Aorta (tissue), 5 donors: ENCODE measurements at regions not wholly inside any gene's neighbourhood (a gene's known extent, or its start where the extent isn't known, plus 50 kb on each side); places are given as distances from the start of the nearest gene placed in this dataset.

Source experiments
- ATAC-seq: fragments of 200-7000 bp; cut with Tn5 transposase; one replicate; pipeline ENCODE4 v1.9.1; 2022; ENCODE audit warnings: moderate library complexity; ENCODE audit not compliant: low FRiP score
- DNase-seq, 2 donors: peaks; one replicate each; pipeline ENCODE4 v3.0.0-alpha.2; 2020
- H3K27ac ChIP-seq, 2 donors: one replicate each; pipeline ENCODE4 v1.5.1; 2013; ENCODE audit warnings: low read length in 2 of 2, mild to moderate bottlenecking in 2 of 2, moderate library complexity in 2 of 2, control low read depth in 1 of 2, inconsistent platforms in 1 of 2, low read depth in 1 of 2
- H3K27me3 ChIP-seq, 2 donors: one replicate each; pipeline ENCODE4 v1.6.1; 2013; ENCODE audit warnings: control low read depth in 1 of 2, low read length in 1 of 2, mild to moderate bottlenecking in 1 of 2, moderate library complexity in 1 of 2; ENCODE audit not compliant: insufficient read depth in 2 of 2, control insufficient read depth in 1 of 2
- H3K36me3 ChIP-seq, 2 donors: one replicate each; pipeline ENCODE4 v1.6.1; 2013; ENCODE audit warnings: control low read depth in 1 of 2, low read length in 1 of 2, mild to moderate bottlenecking in 1 of 2; ENCODE audit not compliant: insufficient read depth in 2 of 2, control insufficient read depth in 1 of 2
- H3K4me1 ChIP-seq, 2 donors: one replicate each; pipeline ENCODE4 v1.6.1; 2013; ENCODE audit warnings: low read length in 2 of 2, control low read depth in 1 of 2, mild to moderate bottlenecking in 1 of 2, moderate library complexity in 1 of 2; ENCODE audit not compliant: insufficient read depth in 2 of 2, control insufficient read depth in 1 of 2
- H3K4me3 ChIP-seq, 2 donors: one replicate each; pipeline ENCODE4 v1.5.1; 2013; ENCODE audit warnings: low read length in 2 of 2, control low read depth in 1 of 2, mild to moderate bottlenecking in 1 of 2
- H3K9me3 ChIP-seq: one replicate; pipeline ENCODE4 v1.6.1; 2013; ENCODE audit warnings: mild to moderate bottlenecking, low read length; ENCODE audit not compliant: control insufficient read depth
- WGBS, 2 donors: extraction: QIAGEN DNeasy Blood & Tissue Kit; methylation state at CpG; one replicate each; pipeline ENCODE4 v1.1.7; 2013; 5-methylcytosine and 5-hydroxymethylcytosine counted together
- intact Hi-C, 2 donors: fragments of 100-400 bp; cut with DNase I; formaldehyde crosslinking; loops; one replicate each; pipeline versions ENCODE4 v1.14.2 to v1.15.0; 2022
- donor health status: healthy with polysubstance abuse.
- donor health status: Bipolar disorder and iron deficiency.
- donor health status: DM: no; HTN: no; CAD: no.
- donor health status: DM: no; HTN: no; CAD: no.
- donor health status: DM: yes; HTN: yes; CAD: no.

DNA sequence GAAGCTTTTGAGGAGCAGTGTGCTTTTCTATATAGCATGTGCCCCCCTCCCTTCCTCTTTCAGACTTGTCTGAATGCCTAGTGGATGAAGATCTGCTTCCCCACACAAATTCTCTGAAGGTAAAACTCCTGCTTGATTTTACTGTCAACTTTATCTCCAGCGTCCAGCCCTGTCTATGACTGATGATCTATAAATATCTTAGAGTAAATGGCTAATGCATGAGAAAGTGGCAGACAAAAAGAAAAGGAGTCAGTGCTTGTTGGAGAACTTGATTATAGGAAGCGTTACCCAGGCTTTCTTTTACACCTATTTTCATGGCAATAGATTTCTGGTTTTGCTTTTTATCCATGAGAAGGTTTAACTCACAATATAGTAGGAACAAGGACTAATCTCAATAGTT lies 168.3 kb upstream of the HS3ST1 start:
- intact Hi-C loops, result no loop called here
- Histone ChIP-seq H3K9me3 (no peaks in the 10 kb centered on the region), H3K36me3 (no peaks in the 10 kb centered on the region), H3K4me1 (peaks cover 0 to 4% of the 10 kb centered on the region in 2 donors), H3K27ac (no peak overlapping the region), H3K27me3 (no peaks in the 10 kb centered on the region), H3K4me3 (no peak overlapping the region)
- no peak for ATAC-seq
- WGBS, 2 donors, result 36 to 40% methylated on average over 2 of the region's 2 CpGs
- no peak for DNase-seq

- Histone ChIP-seq H3K27me3 (no peaks in the 10 kb centered on the region), H3K4me1 (peaks cover 0 to 8% of the 10 kb centered on the region in 2 donors), H3K9me3 (no peaks in the 10 kb centered on the region), H3K27ac (no peak overlapping the region), H3K4me3 (no peak overlapping the region), H3K36me3 (no peaks in the 10 kb centered on the region)
- no peak for ATAC-seq
- 21% methylated on average over 7 of the region's 7 CpGs for WGBS, 2 donors
- no peak for DNase-seq
- intact Hi-C loops, result no loop called here
Measured at GRCh38 chr4:11593576-11594116, 165.0 kb upstream of the HS3ST1 start.

GRCh38 chr4:11592276-11592675 lies 163.6 kb upstream of the HS3ST1 start:
- ATAC-seq (no peak), DNase-seq (no peak)
- Histone ChIP-seq H3K4me1 (peaks cover 0 to 8% of the 10 kb centered on the region in 2 donors), H3K27ac (no peak overlapping the region), H3K36me3 (no peaks in the 10 kb centered on the region), H3K9me3 (no peaks in the 10 kb centered on the region), H3K4me3 (no peak overlapping the region), H3K27me3 (no peaks in the 10 kb centered on the region)
- intact Hi-C loops, result no loop called here
- 95 to 96% methylated on average over 4 of the region's 4 CpGs for WGBS, 2 donors

DNA sequence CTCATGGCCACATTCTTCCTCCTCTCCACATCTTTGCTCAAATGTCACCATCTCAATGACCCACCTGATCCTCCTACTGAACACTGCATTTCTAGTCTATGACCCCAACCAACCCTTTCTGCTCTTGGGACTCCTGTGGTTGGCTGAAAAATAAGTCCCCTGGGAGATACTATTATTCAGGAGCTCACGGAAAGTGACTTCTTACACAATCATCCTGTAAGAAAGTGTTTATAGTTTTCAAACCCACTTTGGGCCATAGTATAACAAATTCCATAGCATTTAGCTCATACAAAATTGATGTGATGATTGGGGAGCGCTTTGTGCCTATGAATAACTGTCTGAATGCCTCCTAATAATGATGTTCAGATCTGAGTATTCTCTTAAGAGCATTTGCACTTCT lies 161.4 kb upstream of the HS3ST1 start:
- WGBS, 2 donors, result 45 to 46% methylated on average over 2 of the region's 2 CpGs
- H3K27me3 ChIP-seq, result no peaks in the 10 kb centered on the region
- no peak for DNase-seq
- H3K27ac ChIP-seq, result no peak overlapping the region
- peaks cover 0 to 8% of the 10 kb centered on the region in 2 donors for H3K4me1 ChIP-seq
- H3K9me3 ChIP-seq, result no peaks in the 10 kb centered on the region
- no peak overlapping the region for H3K4me3 ChIP-seq
- no peaks in the 10 kb centered on the region for H3K36me3 ChIP-seq
- no peak for ATAC-seq
- intact Hi-C loops, result no loop called here

DNA sequence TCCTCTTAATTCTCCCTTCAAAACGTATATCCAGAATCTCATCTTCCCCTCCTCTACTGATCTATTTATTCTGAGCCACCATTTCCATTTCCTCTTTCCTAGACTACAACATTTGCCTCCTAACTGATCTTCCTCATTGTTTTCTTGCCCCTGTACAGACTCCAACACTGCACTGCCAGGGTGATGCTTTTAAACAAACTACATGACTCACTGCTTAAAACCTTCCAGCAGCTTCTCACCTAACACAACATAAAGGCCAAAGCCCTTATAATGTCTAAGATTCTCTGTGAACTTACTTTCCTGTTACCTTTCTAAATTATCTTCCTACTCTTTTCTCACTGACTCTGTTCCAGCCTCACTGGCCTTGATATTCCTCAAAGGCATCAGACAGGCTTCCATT lies 161.0 kb upstream of the HS3ST1 start:
- H3K27ac ChIP-seq, result no peak overlapping the region
- WGBS, 2 donors, result 75 to 83% methylated on average over 1 of the region's 1 CpG
- H3K4me3 ChIP-seq, result no peak overlapping the region
- H3K27me3 ChIP-seq, result no peaks in the 10 kb centered on the region
- no peaks in the 10 kb centered on the region for H3K9me3 ChIP-seq
- H3K36me3 ChIP-seq, result no peaks in the 10 kb centered on the region
- ATAC-seq (no peak), DNase-seq (no peak)
- peaks cover 0 to 8% of the 10 kb centered on the region in 2 donors for H3K4me1 ChIP-seq
- intact Hi-C loops, result no loop called here

GRCh38 chr4:11587797-11588196 lies 159.1 kb upstream of the HS3ST1 start:
- Histone ChIP-seq H3K36me3 (no peaks in the 10 kb centered on the region), H3K4me1 (peaks cover 0 to 4% of the 10 kb centered on the region in 2 donors), H3K9me3 (no peaks in the 10 kb centered on the region), H3K27me3 (no peaks in the 10 kb centered on the region), H3K27ac (no peak overlapping the region), H3K4me3 (no peak overlapping the region)
- intact Hi-C loops, result no loop called here
- no peak for DNase-seq
- 95 to 96% methylated on average over 5 of the region's 5 CpGs for WGBS, 2 donors
- no peak for ATAC-seq

DNA sequence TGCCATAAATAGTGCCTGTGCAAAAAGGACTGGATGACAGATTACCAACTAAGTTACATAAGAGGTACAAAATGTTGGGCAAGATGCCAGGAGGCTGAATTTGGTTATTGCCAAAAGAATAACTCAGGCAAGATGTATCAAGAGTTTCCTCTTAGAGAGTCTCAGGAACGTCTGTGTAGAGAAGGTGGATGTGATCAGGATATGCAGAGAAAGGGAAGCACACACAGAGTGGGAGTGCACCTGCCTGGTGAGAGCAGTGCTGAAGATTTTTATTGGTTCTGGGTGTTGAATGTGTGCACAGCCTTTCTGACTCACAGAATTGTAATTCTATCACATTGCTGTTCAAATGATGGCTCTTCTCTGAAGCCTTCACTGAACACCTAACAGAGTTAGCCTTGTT lies 156.8 kb upstream of the HS3ST1 start:
- DNase-seq, result no peak
- no peak overlapping the region for H3K27ac ChIP-seq
- H3K4me3 ChIP-seq, result no peak overlapping the region
- no peaks in the 10 kb centered on the region for H3K27me3 ChIP-seq
- H3K9me3 ChIP-seq, result no peaks in the 10 kb centered on the region
- no peak for ATAC-seq
- peaks cover 0 to 4% of the 10 kb centered on the region in 2 donors for H3K4me1 ChIP-seq
- intact Hi-C loops, result no loop called here
- no peaks in the 10 kb centered on the region for H3K36me3 ChIP-seq
- 0% methylated on average over 1 of the region's 1 CpG for WGBS, 2 donors

- no peak for DNase-seq
- no peak overlapping the region for H3K27ac ChIP-seq
- intact Hi-C loops, result no loop called here
- ATAC-seq, result no peak
- H3K27me3 ChIP-seq, result no peaks in the 10 kb centered on the region
- H3K9me3 ChIP-seq, result no peaks in the 10 kb centered on the region
- H3K4me3 ChIP-seq, result no peak overlapping the region
- no peaks in the 10 kb centered on the region for H3K36me3 ChIP-seq
- no peaks in the 10 kb centered on the region for H3K4me1 ChIP-seq
Measured at GRCh38 chr4:11568511-11568910, 139.8 kb upstream of the HS3ST1 start.

- Histone ChIP-seq H3K9me3 (no peaks in the 10 kb centered on the region), H3K27me3 (no peaks in the 10 kb centered on the region), H3K4me1 (no peaks in the 10 kb centered on the region), H3K27ac (no peak overlapping the region), H3K4me3 (no peak overlapping the region), H3K36me3 (no peaks in the 10 kb centered on the region)
- 58 to 79% methylated on average over 2 of the region's 2 CpGs for WGBS, 2 donors
- DNase-seq (no peak), ATAC-seq (no peak)
- intact Hi-C loops, result no loop called here
Measured at GRCh38 chr4:11566444-11567022, 137.8 kb upstream of the HS3ST1 start.
